ENCODE measurements at regions not wholly inside any gene's neighbourhood (a gene's known extent, or its start where the extent isn't known, plus 50 kb on each side); places are given as distances from the start of the nearest gene placed in this dataset.

DNA sequence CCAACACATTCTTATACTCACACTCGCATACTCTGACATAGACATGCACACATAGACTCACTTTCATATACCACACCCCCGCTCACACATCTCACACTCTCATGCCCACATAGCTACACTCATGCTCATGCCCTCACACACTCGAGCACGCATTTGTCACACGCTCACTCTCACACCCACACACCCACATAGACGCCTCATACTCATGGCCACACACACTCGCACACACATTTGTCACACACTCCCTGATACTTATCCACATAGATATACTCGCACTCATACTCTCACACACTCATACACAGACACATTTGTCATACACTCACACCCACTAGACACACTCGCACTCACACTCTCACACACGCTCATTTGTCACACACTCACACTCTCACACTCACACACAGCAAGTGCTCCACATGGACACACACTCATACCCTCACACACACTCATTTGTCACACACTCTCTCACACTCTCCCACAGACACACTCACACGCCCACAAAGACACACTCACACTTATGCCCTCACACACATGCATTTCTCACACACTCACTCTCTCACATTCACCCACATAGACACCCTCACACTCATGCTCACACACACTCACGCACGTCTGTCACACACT lies 50.9 kb downstream of the TNP1 start:
- DNase-seq (ENCODE audit: missing footprints), result no peak
- no peak for ATAC-seq
- intact Hi-C loops (cut with DNase I), result no loop called here

DNA sequence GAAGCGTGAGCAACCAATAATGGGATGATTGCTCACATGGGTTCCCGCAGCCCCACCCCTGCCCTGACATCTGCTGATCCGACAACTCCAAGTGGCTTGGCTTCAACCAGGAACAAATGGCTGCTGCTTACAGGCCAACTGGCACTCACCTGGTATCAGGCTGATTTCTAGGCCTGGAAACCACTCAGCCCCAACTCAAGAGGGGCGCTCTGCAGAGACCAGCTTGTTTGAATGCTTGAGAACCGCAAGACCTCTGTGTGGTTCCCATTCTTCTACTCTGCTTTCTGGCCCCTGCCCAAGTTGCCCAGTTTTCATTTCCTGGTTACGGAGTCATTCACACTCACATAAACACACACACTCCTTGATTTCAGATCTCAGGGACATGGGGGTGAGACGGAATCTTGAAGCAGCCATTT lies 52.0 kb downstream of the TNP1 start:
- intact Hi-C loops (cut with DNase I), result no loop called here
- peak; percentile 57 for ATAC-seq
- no peak for DNase-seq (ENCODE audit: missing footprints)

DNA sequence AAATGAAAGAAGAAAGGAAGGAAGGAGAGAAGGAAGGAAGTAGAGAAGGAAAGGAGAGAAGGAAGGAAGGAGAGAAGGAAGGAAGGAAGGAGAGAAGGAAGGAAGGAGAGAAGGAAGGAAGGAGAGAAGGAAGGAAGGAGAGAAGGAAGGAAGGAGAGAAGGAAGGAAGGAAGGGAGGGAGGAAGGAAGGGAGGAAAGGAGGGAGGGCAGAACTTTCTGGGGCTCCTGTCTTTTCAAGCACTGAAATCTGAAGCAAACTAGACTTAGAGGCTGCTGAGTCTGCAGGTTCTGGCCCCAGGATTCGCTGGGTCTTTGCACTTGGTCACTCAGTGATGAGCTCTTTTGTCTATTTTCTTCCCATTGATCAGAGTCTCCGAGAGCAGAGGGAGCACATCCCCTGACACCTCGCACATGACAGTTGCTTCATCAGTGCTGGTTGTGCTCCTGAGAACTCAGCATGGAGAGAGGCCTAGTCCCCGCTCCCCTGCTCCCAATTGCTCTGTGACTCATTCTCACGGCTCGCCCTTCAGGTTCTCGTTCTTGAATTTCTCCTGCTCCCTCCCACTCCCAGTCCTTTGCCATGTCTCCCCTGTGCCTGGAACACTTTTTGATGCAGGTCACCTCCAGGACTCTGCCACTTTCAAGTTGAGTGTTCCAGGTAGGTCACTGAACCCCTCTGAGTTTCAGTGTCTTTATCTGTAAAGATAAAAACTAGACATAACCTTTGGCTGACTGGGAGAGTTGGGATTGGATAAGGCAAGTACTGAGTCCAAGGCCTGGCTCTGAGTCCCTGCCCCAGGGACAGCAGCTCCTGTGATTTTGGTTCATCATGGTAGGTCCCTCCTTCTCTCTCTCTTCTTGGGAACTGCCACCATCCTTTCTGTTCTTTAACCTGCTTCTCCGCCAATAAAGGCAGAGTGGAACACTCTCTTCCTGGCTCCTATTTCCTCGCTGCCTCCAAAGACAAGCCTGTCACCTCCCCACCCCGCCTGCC lies 55.2 kb downstream of the TNP1 start:
- peak; percentile 56 for ATAC-seq
- DNase-seq (ENCODE audit: missing footprints), result no peak
- intact Hi-C loops (cut with DNase I), result no loop called here

DNA sequence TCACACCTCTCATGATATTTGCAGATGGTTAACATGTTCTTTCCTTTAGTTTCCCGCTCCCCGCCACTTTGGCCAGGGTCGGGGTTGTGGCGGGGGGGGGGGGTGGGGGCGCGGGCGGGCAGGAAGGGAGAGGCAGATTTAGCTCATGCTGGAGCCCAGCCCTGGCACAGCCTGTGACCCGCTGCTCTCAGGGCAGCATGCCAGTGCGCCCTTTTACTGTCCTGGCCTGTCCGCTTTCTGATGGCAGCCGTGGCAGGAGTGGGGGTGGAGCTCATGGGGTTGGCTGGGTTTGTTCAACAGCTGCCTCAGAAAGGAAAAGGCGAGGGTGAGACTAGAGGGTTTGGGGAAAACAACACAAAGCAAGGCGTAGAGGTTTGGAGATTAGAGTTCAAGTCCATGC lies 56.1 kb downstream of the TNP1 start:
- ATAC-seq (peak; percentile 77), DNase-seq (ENCODE audit: missing footprints) (peak; percentile 83)
- intact Hi-C loops (cut with DNase I), result no loop called here

DNA sequence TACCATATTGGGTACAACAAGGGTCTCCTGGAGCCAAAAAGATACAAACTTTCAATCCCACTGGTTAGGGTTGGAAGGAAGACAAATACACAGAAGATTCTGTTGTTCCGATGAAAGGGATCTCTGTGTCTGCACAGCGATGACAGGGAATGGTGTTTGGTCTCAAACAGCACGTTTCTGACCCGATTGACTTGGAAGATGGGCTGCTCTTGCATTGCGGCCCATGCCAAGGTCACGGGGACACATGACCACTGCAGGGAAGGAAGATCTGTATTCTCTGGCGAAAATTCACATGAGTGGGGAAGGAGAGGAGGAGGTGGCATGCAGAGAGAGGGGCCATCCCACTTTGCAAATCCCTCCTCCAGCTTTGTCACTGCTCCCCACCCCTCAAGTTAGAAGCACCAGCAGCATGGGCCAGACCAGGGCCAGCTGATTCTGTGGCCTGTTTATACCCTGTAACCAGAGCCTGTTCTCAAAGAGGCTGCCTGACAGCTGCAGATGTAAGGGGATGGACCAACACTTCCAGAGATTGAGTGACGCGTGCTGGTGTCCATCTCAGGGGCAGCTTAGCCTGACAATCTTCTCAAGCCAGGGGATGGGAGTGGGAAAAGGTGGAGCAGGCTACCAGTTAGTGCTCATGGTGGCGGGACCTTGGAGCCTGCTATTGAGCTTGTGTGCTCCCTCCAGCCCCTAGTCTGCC lies 57.2 kb downstream of the TNP1 start:
- intact Hi-C loops (cut with DNase I), result no loop called here
- DNase-seq (ENCODE audit: missing footprints), result no peak
- ATAC-seq, result no peak

DNA sequence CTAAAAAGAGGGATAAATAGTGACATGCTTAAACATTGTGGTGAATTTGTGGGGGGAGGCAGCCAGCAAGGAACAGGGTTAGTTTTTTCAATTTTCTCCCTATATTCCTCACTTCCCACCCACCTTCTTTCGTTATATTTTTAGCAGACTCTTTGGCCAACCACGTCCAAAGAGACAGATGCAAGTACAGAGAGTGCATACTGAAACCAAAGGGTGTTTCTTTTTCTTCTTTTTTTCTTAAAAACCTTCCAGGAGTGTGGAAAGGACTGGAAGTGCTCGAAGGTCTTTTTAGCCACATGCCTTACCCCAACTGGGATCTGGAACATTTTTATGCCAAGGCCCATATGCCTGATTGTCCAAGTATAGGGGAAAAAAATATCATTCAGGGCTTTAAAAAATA lies 59.0 kb downstream of the TNP1 start:
- DNase-seq (ENCODE audit: missing footprints), result no peak
- no peak for ATAC-seq
- intact Hi-C loops (cut with DNase I), result no loop called here

DNA sequence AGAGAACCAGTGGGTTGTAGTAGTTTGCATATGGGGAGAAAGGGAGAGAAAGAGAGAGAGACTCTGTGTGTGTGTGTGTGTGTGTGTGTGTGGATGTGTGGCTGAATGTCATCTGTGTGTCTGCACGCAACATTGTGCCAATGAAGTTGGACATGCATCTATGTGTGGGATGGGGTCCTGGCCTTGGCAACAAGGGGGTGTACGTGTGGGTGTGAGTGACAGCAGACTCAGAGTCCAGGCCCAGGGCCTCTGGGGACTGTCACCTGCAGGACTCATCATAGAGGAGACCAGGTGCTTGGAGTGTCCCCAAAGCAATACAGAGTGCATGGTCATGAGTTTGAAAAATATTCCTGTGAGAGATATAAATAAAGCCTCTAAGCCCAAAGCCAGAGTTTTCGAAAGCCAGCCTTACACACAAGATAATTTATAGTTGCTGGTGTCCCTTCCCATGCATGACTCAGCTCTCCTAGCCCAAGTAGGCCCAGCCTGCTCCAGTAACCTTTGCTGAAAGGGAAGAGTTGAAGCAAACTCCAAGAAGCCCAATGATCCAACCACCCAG lies 59.9 kb downstream of the TNP1 start:
- DNase-seq (ENCODE audit: missing footprints), result no peak
- intact Hi-C loops (cut with DNase I), result no loop called here

DNA sequence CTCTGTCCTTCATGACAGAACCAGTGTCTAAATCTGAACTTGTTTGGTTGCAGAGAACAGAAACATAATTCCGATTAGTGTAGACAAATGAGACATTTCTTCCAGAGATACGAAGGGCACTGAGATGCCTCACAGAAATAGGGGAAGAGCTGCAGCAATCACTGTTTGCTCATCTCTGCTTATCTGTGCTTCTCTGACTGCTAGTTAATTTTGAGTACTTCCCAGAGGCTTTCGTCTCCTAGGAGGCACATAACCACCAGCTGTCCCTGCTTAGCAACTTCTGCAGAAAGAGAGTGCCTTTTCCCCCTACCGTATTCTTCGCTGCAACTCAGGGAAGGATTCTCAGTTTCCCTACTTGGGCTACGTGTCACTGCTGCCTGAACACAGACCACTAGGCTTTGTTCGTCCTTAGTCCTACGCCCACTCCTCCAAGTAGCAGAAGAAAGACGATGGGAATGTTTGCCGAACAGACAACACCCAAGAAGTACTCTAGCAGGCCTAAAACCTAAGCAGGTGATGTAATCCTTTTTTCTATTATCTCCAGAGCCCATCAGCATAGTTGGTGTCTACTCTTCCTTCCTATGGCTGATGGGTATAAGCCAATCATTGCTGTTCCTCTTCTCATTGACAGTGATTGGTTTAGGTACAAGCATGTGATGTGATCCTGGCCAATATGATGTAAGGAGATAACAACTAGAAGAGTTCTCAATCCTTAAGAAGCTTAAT lies 63.6 kb downstream of the TNP1 start:
- intact Hi-C loops (cut with DNase I), result no loop called here
- no peak for ATAC-seq
- no peak for DNase-seq (ENCODE audit: missing footprints)

More for the DNA sequence above, 59.9 kb downstream of the TNP1 start:
- no peak for ATAC-seq

DNA sequence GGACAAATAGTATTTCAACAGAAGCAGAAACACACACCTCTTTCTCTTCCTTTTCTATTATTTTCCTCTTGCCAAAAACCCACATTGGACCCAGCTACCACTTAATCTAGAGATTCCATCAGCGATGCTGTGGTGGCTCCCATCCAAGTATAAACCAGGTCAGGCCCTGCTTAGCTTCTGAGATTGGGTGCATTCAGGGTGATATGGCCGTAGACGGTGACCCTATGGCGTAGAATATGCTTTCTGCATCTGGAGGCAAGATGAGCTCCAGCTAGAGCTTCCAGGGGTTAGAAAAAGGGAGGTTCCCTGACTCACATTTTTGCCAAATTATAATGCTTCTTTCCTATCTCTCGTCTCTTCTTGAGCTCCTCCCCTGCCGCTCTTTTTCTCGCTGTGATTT lies 66.5 kb downstream of the TNP1 start:
- intact Hi-C loops (cut with DNase I), result no loop called here
- ATAC-seq, result no peak

DNA sequence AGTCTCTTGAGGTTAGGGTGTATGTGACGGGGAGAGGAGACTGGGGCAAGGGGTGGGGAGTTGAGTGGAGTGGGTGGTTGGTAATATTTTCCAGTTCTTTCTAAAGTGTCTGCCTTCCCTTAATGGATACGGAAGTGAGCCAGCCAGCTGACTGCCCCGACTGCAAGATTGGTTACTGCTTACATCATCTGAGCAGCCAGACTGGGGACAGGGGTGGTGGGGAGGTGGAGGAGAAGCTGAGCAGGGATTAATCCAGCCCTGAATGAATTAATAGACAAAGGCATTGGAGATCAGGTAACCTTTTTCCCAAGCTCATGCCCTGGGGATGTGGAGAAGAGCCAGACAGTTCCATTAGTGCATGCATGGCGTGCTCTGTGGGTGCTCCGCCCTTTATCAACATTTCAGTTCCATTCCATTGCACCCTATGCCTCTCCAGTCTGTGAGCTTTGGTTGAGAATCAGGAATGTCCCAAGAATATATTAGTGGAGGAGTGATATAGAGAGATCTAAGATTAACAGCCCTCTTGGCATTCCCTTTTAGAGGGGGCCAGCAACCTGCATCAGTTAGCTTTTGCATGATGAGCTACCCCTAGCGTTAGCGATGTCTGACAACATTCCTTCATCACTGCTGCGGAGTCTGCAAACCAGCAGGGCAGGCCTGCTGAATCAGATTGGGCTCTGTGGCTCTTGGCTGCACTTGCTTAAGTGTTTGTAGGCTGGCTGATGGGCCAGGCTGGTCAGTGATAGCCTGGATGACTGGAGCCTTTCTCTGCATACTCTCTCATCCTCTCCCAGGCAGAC lies 67.4 kb downstream of the TNP1 start:
- DNase-seq (ENCODE audit: missing footprints) (peak; percentile 82), ATAC-seq (peak; percentile 82)
- intact Hi-C loops (cut with DNase I), result no loop called here

More for the DNA sequence above, 66.5 kb downstream of the TNP1 start:
- no peak for DNase-seq (ENCODE audit: missing footprints)

DNA sequence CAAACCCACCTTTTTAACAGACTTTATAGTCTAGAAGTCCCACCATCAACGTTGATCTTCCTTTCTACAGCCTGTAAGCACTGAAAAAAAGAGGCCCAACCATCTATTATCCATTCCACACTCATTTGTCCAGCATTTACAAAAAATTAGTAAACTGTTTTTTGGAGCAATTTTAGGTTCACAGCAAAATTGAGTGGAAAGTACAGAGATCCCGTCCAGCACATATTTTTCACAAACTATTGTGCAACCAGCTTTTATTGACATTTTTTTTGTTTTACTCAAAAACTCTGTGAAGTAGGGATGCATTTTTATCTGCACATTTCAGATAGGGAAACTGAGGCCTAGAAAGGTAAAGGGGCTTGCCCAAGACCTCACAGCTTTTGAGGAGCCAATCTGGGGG lies 68.6 kb downstream of the TNP1 start:
- DNase-seq (ENCODE audit: missing footprints) (no peak), ATAC-seq (peak; percentile 56)
- intact Hi-C loops (cut with DNase I), result no loop called here

DNA sequence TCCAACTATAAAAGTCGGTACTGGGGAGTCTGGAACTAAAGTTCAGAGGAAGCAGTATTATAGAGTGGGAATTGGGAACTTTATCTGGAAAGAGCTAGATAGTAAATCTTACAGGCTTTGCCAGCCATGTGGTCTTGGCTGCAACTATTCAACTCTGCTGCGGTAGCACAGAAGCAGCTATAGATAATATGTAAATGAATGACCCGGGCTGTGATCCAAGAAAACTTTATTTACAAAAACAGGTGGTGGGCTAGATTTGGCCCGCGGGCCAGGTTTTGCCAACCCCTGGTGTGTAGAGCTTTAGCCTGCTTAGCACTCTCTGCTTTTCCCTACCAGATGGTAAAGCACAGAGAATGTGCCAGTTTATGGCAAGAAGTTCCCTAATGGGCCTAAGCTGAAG lies 70.8 kb downstream of the TNP1 start:
- no peak for DNase-seq (ENCODE audit: missing footprints)
- no peak for ATAC-seq
- intact Hi-C loops (cut with DNase I), result no loop called here

DNA sequence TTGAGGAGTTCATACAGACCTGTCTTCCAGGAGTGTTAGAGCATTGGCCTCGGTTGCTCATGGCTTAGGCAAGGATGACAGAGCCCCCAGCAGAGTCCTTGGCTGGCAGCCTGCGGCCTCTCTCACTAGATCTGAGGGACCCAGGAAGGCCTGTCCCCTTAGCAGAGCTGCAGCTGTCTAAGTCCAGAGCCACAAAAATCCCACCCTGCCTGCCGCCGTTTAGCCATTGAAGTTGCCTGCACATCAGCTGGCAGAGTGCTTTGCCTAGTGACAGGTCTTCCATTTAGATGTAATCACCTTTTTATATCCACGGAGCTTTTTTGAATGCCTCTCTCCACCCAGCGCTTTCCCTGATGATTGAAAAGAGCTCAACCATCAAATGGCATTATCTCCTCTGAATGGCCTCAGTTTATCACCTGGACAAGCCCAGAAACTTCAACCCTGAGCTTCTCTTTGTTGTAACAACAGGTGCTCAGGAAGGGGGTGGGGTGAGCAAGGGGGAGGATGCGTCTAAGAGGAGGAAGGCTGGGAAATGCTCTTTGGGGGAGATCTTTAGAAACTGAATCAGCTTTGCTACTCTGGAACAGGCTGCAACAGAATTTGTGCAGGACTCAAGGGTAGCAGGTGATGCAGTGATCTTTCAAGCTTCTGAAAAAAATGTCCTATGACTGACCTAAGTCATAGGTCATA lies 71.9 kb downstream of the TNP1 start:
- ATAC-seq (no peak), DNase-seq (ENCODE audit: missing footprints) (no peak)
- intact Hi-C loops (cut with DNase I), result no loop called here

DNA sequence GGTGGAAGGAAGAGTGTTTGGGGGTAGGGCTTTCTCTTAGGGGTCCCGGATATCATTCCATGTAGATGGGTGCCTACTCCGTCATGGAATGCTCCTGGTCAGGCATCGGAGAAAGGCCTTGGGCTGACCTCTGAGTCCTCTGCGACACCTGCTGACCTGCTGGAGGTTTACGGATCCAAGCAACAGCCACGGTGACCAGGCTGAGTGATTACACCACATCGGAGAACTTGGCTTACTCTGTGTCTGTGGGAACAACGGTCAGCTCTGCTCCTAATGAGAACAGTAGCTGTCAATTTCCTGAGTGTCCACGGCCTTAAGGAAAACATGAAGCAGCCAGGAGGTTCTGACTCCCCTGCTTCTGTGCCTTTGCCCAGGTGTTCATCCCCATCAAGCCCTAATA lies 73.2 kb downstream of the TNP1 start:
- no peak for DNase-seq (ENCODE audit: missing footprints)
- ATAC-seq, result no peak
- intact Hi-C loops (cut with DNase I), result no loop called here

DNA sequence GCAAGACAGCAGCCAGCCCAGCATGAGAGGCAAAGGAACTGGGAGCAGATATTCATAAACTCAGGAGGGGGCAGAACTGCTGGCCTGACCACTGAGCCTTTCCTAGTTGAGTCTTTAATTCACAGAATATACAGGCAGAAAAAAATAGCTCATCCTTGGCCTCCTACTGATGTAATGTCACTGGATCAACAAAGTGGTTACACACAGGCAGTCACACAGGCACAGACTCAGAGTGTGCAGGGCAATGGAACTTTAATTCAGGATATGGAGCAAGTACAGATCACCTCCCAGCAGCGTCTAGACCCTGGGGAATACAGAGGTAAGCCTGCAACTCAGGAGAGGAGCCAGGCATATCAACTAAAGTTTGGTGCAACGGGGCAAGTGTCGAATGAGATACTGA lies 75.4 kb downstream of the TNP1 start:
- no peak for DNase-seq (ENCODE audit: missing footprints)
- intact Hi-C loops (cut with DNase I), result no loop called here
- no peak for ATAC-seq

DNA sequence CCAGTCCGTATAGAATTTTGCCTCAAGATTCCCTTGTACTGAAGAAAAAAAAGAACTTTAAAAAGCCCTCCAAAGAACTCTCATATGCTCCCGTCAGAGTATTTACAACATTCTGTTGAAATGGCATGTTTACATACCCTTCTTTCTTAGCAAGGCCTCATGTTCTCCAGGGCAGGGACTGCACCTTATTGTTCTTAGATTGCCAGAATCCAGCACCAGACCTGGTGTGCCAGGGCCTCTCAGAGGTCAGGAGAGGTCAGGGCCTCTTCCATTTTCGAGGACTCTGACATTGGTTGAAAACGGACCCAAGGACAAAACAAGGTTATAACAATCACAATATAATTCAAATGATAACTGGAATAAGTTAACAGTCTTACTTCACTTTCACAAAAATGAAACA lies 78.2 kb downstream of the TNP1 start:
- no peak for DNase-seq (ENCODE audit: missing footprints)
- ATAC-seq, result no peak
- intact Hi-C loops (cut with DNase I), result no loop called here

DNA sequence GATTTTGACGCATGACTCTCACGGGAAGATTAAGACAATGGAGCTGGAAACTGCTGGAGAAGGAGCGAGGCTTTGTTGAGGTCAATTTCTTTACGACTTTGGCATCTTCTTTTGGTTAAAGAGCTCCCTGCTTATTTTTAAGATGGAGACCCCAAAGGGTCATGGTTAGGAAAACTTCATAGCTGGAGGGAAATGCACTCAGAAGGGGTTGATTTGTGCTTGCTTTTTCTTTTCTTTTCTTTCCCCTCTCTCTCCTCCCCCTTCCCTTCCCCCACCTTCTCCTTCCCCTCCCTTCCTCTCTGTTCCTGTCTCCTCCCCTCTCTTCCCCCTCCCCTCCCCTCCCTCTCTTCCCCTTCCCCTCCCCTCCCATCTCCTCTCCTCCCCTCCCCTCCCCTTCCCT lies 79.0 kb downstream of the TNP1 start:
- no peak for DNase-seq (ENCODE audit: missing footprints)
- ATAC-seq, result no peak
- intact Hi-C loops (cut with DNase I), result no loop called here

Data from Right ventricle myocardium inferior (tissue), 1 donor.